Left renal cortex interstitium (tissue), 4 donors: ENCODE measurements at regions not wholly inside any gene's neighbourhood (a gene's known extent, or its start where the extent isn't known, plus 50 kb on each side); places are given as distances from the start of the nearest gene placed in this dataset.
A peak's percentile ranks its signal among the peaks of the same experiment; 100 is the strongest.

Experiments used
- DNase-seq, 4 donors: peaks; one replicate each; pipeline ENCODE4 v3.0.0-alpha.2; 2013; ENCODE audit warnings: low read depth in 4 of 4, low spot score in 2 of 4, missing footprints in 1 of 4

GRCh38 chr6:80673367-80673766 lies 566.9 kb downstream of the BCKDHB start:
- no peak for DNase-seq

DNA sequence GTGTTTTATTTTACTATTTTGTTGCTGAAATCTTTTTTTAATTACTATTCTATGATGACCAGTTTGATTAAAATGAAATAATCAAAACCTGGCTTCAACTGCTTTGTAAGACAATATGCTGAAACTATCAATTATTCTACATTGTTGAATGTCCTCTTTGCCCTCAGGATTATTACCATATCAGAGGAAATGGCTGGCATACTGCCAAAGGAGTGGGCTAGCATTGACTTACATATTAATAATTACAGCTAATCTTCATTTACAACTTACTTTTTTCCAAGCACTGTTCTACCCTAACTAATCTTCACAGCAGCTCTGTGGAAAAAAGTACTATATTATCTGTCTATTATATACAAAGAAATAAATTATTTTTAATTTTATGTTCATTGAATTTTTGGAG lies 560.5 kb downstream of the BCKDHB start:
- no peak for DNase-seq

GRCh38 chr6:80658926-80659325 lies 552.5 kb downstream of the BCKDHB start:
- DNase-seq, result no peak

DNA sequence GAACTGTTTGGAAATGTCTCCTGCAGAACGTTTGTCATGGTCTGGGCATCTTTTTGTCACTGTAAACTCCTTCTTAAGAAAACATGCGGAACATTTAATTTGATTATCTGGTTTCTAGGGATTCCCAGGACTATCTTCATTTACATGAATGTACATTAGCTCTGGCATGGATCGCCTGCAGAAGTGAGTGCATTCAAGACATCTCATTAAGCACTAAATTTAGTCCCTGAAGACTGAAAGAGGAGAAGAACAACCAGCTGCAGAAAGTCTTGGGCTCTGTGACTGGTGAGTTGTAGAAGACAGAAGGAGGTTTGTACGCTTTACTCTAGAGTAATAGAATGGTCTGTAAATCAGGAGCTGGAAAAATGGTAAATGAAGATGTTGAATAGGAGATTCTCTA lies 540.7 kb downstream of the BCKDHB start:
- no peak for DNase-seq

DNA sequence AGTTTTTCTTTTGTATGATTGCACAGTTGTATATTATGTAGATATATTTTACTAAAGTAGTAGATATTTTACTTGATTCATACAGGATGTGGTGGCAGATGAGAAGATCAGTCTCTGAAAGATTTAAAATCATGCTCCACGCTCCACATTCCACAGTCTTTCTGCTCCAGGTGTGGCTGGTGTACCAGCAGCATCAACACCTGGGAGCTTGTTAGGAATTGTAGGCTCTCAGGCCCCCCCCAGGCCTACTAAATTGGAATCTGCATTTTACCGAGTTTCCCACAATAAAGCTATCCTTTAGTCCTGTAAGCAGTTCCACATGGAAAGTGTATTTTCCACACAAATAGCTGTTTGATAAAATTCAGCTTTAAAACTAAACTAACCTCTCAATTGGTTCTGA lies 537.4 kb downstream of the BCKDHB start:
- no peak for DNase-seq

DNA sequence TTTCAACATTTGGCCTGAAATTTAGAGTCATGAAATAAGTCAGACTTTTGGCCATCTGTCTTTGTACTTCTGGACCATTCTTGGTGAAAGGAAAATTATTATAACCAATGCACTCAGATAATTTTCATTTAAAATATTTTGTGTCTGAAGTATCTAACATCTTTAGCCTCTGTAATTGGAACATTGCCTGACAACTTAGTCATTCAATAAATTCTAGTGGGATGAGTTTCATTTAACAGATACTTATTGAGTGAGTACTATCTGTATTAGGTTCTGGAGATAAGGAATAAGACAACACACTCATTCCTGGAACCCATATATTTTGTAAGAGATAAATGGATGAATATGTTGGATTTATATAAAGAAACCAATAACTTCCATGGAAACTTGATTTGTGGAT lies 536.0 kb downstream of the BCKDHB start:
- no peak for DNase-seq

GRCh38 chr6:80641591-80641990 lies 535.1 kb downstream of the BCKDHB start:
- no peak for DNase-seq

GRCh38 chr6:80640176-80640575 lies 533.7 kb downstream of the BCKDHB start:
- no peak for DNase-seq

GRCh38 chr6:80639181-80639629 lies 532.7 kb downstream of the BCKDHB start:
- no peak for DNase-seq

- peak in 2 of 4 donors; percentile 3 to 6 for DNase-seq
These were observed 532.0 kb downstream of the BCKDHB start for GRCh38 chr6:80638213-80639055.

- DNase-seq, result no peak
These were observed 530.8 kb downstream of the BCKDHB start for GRCh38 chr6:80637312-80637711.

DNA sequence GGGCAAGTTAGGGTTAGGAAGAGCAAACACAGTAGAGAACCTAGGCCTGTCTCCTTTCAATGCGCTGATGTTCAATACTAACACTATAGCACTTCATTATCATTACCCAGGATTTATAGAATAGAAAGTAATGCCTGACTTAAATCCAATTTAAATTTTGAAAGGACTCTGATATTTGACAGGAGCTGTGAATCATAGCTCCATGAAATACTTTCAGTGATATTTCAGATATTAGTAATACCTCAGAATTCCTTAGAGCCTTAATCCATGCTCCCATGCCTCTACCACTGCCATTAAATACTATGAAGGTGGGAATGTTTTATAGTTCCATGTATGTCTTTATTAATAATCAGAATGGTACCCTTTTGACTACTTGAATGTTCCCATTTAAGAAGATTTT lies 530.2 kb downstream of the BCKDHB start:
- no peak for DNase-seq

GRCh38 chr6:80633412-80633811 lies 526.9 kb downstream of the BCKDHB start:
- no peak for DNase-seq

GRCh38 chr6:80625405-80625804 lies 518.9 kb downstream of the BCKDHB start:
- no peak for DNase-seq

- DNase-seq, result no peak
These were observed 516.8 kb downstream of the BCKDHB start for GRCh38 chr6:80623066-80623815.

DNA sequence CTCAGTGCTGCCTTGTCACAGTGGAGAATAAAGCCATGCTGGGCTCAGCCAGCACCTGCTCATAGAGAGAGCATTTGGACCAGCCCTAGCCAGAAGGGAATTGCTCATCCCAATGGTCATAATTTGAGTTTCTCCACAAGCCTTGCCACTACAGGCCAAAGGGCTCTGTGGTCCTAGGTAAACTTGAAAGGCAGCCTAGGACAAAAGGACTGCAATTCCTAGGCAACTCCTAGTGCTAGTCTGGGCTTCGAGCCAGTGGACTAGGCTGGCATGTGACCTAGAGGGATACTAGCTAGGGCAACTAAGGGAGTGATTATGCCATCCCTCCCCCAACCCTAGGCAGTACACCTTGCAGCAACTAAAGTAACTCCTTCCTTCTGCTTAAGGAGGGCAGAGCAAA lies 516.2 kb downstream of the BCKDHB start:
- DNase-seq, result no peak

- no peak for DNase-seq
These were observed 512.5 kb downstream of the BCKDHB start for GRCh38 chr6:80618953-80619352.

DNA sequence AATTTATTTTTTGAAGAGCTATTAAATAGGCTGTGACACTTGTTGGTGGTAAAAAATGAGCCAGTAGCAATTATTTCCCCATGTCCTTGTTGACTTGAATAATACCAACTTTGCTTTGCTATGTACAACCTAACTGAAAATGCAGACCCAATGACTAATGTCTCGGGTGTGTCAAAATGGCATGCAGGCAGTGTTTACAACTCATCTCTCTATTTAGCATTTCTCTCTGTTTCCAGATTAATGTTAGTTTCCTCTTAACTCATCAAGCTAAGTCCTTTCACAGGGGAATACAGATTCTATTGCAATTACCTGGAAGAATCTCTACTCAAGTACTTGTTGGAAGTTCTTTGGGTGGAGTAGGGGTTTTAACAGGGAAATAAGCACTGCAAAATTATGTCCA lies 504.4 kb downstream of the BCKDHB start:
- DNase-seq, result no peak

DNA sequence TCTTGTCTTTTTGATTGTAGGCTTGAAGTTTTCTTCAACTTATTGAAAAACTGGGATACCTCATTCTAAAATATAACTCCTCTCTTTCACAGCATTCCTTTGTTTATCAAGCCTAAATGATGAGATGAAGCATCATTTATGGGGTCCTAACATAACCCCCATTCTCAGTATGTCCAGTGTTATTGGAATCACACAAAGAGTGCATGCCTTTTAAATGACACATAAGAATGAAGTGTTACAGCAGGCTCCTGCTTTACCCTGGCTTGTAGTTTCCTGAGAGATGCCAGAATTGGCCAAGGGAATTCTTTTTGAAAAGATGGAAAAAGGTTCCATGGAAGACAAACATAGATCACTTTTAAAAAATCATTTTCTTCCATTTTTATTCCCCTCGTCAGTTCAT lies 502.4 kb downstream of the BCKDHB start:
- DNase-seq, result no peak

DNA sequence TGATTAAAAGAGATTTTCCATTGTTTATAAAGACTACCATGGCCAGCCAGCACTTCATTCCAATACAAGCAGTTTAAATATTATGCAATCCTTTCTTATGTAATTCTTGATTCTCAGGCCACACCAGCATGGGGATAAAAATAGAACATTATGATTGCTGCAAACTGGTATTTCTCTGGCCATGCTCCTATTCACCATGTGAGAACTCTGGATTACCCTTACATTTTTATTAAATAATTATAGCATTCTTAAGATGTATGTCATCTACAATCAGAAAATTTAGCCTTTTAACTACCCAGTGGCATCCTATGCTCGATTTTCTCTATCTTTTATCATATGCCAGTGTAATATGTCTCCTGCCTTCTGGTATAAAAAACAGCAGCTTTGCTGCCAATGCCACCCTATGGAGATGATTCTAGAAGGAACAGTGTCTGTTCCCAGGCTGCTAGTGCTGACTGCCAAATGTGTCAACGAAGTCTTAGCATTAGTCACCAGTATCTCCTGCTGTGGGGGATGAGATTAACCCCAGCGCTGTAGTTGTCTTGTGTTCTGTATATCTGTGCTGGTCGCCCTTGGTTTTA lies 501.4 kb downstream of the BCKDHB start:
- DNase-seq, result no peak

DNA sequence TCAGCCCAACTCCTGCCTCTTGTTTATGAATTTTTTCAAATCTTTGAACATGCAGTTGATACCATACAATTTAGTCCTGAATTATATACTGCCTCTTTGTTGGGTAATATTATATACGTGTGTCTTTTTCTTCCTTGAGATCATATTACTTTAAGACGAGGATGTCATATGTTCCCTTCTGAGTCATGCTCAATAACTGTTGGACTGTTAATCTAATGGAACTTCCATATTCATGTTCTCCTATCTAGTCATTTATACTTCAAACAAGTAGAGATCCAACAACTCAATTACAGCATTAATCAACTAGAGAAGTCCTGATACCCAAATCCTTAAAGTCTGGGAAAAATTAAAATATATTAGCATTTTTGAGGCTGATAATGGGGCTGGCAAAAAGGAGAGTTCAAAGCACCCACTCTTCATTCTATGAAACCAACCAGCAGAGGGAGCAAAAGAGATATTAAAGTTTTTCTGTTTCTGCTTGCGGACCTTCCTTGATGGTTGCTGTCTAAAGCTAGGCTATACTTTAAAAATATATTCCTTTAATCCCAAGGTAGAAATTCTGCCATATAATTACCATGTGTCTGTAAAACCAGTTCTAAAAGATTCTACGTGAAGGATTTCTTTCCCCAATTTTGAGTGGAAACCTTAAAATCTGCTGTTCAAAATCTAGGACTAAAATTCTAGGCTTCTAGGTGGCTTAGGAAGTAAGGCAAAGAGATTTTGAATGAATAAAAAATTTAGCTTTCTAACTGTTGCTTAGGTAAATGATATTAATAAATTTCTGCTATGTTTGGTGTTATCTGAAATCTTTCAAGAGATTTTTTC lies 498.9 kb downstream of the BCKDHB start:
- DNase-seq, result peak in 3 of 4 donors; percentile 3 to 13 (median 11)
